Endodermal cell (in vitro differentiated cells): ENCODE measurements at regions not wholly inside any gene's neighbourhood (a gene's known extent, or its start where the extent isn't known, plus 50 kb on each side); places are given as distances from the start of the nearest gene placed in this dataset.
A peak's percentile ranks its signal among the peaks of the same experiment; 100 is the strongest.

Experiments
- DNase-seq: peaks from one replicate; pipeline ENCODE4 v3.0.0-alpha.2; 2017
- H3K27ac ChIP-seq: 2 replicates; pipeline ENCODE4 v1.5.1; 2013; ENCODE audit warnings: mild to moderate bottlenecking, low read depth, low read length, moderate library complexity
- H3K27me3 ChIP-seq: 2 replicates; pipeline ENCODE4 v1.6.1; 2013; ENCODE audit warnings: mild to moderate bottlenecking, low read length, moderate library complexity; ENCODE audit not compliant: insufficient read depth, control insufficient read depth, poor library complexity, severe bottlenecking
- H3K36me3 ChIP-seq: 2 replicates; pipeline ENCODE4 v1.7.0; 2013; ENCODE audit warnings: mild to moderate bottlenecking, low read length, moderate library complexity; ENCODE audit not compliant: control insufficient read depth, insufficient read depth
- H3K4me1 ChIP-seq: one replicate; pipeline ENCODE4 v1.7.0; 2013; ENCODE audit warnings: low read length; ENCODE audit not compliant: control insufficient read depth, insufficient read depth
- H3K4me3 ChIP-seq: 2 replicates; pipeline ENCODE4 v1.5.1; 2013; ENCODE audit warnings: mild to moderate bottlenecking, low read length, moderate library complexity
- H3K9ac ChIP-seq: 2 replicates; pipeline ENCODE4 v1.6.1; 2013; ENCODE audit warnings: mild to moderate bottlenecking, low read length, moderate library complexity; ENCODE audit not compliant: poor library complexity, severe bottlenecking; ENCODE audit errors: extremely low read depth
- H3K9me3 ChIP-seq: 2 replicates; pipeline ENCODE4 v1.6.1; 2013; ENCODE audit warnings: mild to moderate bottlenecking, low read length, moderate library complexity; ENCODE audit not compliant: control insufficient read depth
- H3K27ac Mint-ChIP-seq: 2 replicates; pipeline ENCODE4 v1.8.0; 2020; ENCODE audit warnings: mixed read lengths
- H3K27me3 Mint-ChIP-seq: 2 replicates; pipeline ENCODE4 v1.8.0; 2021; ENCODE audit warnings: mild to moderate bottlenecking, mixed read lengths; ENCODE audit not compliant: insufficient read depth
- H3K36me3 Mint-ChIP-seq: 2 replicates; pipeline ENCODE4 v1.8.0; 2020; ENCODE audit warnings: low read depth, mixed read lengths
- H3K4me1 Mint-ChIP-seq: 2 replicates; pipeline ENCODE4 v1.8.0; 2020; ENCODE audit warnings: mixed read lengths
- H3K4me3 Mint-ChIP-seq: 2 replicates; pipeline ENCODE4 v1.8.0; 2020; ENCODE audit warnings: mild to moderate bottlenecking, moderate library complexity, mixed read lengths
- H3K9me3 Mint-ChIP-seq: 2 replicates; pipeline ENCODE4 v1.8.0; 2020; ENCODE audit warnings: mild to moderate bottlenecking, mixed read lengths
- WGBS, 2 experiments: methylation state at CpG; one replicate each; pipeline versions ENCODE4 v1.1.5 to v1.1.7; 2013; ENCODE audit warnings: missing lambda C conversion rate in 2 of 2, mixed read lengths in 1 of 2; ENCODE audit not compliant: insufficient coverage in 1 of 2, insufficient read length in 1 of 2; 5-methylcytosine and 5-hydroxymethylcytosine counted together
- TF ChIP-seq, protein P1 (sequence below): fragments of 200-600 bp; sonication (generic); conservative IDR thresholded peaks from 2 replicates; pipeline ENCODE4 v1.5.0; 2021; ENCODE audit warnings: antibody characterized with exemption, mild to moderate bottlenecking

- WGBS, 2 experiments = 81 to 82% methylated on average over 3 to 8 of the region's 8 CpGs
- peak; percentile 53 for DNase-seq
- TF ChIP-seq, protein P1, sequence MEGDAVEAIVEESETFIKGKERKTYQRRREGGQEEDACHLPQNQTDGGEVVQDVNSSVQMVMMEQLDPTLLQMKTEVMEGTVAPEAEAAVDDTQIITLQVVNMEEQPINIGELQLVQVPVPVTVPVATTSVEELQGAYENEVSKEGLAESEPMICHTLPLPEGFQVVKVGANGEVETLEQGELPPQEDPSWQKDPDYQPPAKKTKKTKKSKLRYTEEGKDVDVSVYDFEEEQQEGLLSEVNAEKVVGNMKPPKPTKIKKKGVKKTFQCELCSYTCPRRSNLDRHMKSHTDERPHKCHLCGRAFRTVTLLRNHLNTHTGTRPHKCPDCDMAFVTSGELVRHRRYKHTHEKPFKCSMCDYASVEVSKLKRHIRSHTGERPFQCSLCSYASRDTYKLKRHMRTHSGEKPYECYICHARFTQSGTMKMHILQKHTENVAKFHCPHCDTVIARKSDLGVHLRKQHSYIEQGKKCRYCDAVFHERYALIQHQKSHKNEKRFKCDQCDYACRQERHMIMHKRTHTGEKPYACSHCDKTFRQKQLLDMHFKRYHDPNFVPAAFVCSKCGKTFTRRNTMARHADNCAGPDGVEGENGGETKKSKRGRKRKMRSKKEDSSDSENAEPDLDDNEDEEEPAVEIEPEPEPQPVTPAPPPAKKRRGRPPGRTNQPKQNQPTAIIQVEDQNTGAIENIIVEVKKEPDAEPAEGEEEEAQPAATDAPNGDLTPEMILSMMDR = peak; percentile 26
- Histone ChIP-seq H3K4me3 (no peak overlapping the region), H3K4me1 (peaks cover 7% of the 10 kb centered on the region), H3K27ac (no peak overlapping the region), H3K9me3 (no peaks in the 10 kb centered on the region), H3K27me3 (peaks cover 83% of the 10 kb centered on the region), H3K9ac (no peak overlapping the region), H3K36me3 (no peaks in the 10 kb centered on the region)
- Mint-ChIP-seq H3K4me1 (peaks cover 18% of the 10 kb centered on the region), H3K27me3 (peaks cover 60% of the 10 kb centered on the region), H3K9me3 (no peaks in the 10 kb centered on the region), H3K4me3 (no peak overlapping the region), H3K27ac (no peak overlapping the region), H3K36me3 (no peaks in the 10 kb centered on the region)
Measured at GRCh38 chr2:195533771-195534642, 123.0 kb upstream of the SLC39A10 start.

DNA sequence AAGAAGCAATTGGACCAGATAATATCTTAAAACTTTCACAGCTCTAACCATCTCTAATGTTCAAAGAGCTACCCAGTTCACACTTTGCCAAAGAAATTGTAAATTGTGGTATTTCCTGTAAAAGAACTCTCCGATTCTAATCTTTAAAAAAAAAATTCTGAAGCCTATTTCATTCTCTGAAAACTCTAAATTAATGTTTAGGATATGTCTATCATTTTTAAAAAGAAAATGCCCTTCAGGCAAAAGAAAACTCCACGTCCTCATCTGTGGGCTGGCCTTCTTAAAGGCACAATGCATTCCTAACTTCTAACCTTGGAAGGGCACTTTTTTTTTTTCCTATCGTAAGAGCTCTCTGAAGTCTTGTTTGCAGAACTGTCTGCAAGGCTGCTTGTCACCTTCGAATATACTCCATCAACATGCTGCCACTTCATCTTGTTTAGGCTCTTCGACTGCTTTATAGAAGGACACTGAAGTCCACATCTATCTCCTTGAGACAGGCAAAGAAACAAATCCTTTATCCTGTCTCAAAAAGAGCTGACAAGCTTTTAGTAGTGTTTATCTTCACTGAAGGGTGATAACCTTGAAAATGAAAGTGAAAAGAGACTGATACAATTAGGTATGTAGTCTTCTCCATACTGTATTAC lies 124.3 kb upstream of the SLC39A10 start:
- Histone ChIP-seq H3K27me3 (peaks cover 71% of the 10 kb centered on the region), H3K4me1 (peaks cover 7% of the 10 kb centered on the region), H3K9ac (no peak overlapping the region), H3K36me3 (no peaks in the 10 kb centered on the region), H3K4me3 (no peak overlapping the region), H3K9me3 (no peaks in the 10 kb centered on the region), H3K27ac (no peak overlapping the region)
- H3K27ac Mint-ChIP-seq = no peak overlapping the region
- TF ChIP-seq, protein P1 = no peak
- WGBS, 2 experiments = 44 to 58% methylated on average over 4 to 5 of the region's 5 CpGs
- H3K4me3 Mint-ChIP-seq = no peak overlapping the region
- peaks cover 18% of the 10 kb centered on the region for H3K4me1 Mint-ChIP-seq
- no peaks in the 10 kb centered on the region for H3K36me3 Mint-ChIP-seq
- H3K27me3 Mint-ChIP-seq = peaks cover 56% of the 10 kb centered on the region
- no peaks in the 10 kb centered on the region for H3K9me3 Mint-ChIP-seq
- DNase-seq = no peak

GRCh38 chr2:195532255-195532627 lies 124.8 kb upstream of the SLC39A10 start:
- Histone ChIP-seq H3K9ac (no peak overlapping the region), H3K27ac (no peak overlapping the region)
- H3K27ac Mint-ChIP-seq = no peak overlapping the region

More at GRCh38 chr2:195532255-195532627, 124.8 kb upstream of the SLC39A10 start:
- 100% methylated on average over 1 of the region's 1 CpG; no CpG with 5 or more reads in 1 of the 2 experiments for WGBS, 2 experiments
- Histone ChIP-seq H3K9me3 (no peaks in the 10 kb centered on the region), H3K4me3 (no peak overlapping the region), H3K27me3 (peaks cover 65% of the 10 kb centered on the region), H3K36me3 (no peaks in the 10 kb centered on the region), H3K4me1 (peaks cover 7% of the 10 kb centered on the region)
- no peak for DNase-seq
- H3K9me3 Mint-ChIP-seq = no peaks in the 10 kb centered on the region
- H3K27me3 Mint-ChIP-seq = peaks cover 52% of the 10 kb centered on the region
- no peaks in the 10 kb centered on the region for H3K36me3 Mint-ChIP-seq
- H3K4me3 Mint-ChIP-seq = no peak overlapping the region
- TF ChIP-seq, protein P1 = no peak
- peaks cover 18% of the 10 kb centered on the region for H3K4me1 Mint-ChIP-seq
